Esophagus (tissue), 2 donors: ENCODE measurements at regions not wholly inside any gene's neighbourhood (a gene's known extent, or its start where the extent isn't known, plus 50 kb on each side); places are given as distances from the start of the nearest gene placed in this dataset.

Experiments used
- H3K27ac ChIP-seq, 2 donors: one replicate each; pipeline ENCODE4 v1.5.1; 2013; ENCODE audit warnings: low read depth in 2 of 2, mild to moderate bottlenecking in 2 of 2, inconsistent platforms in 1 of 2, low read length in 1 of 2, moderate library complexity in 1 of 2
- H3K27me3 ChIP-seq, 2 donors: one replicate each; pipeline ENCODE4 v1.6.1; 2013; ENCODE audit warnings: low read length in 2 of 2, control low read depth in 1 of 2, mild to moderate bottlenecking in 1 of 2; ENCODE audit not compliant: insufficient read depth in 2 of 2, control insufficient read depth in 1 of 2
- H3K36me3 ChIP-seq, 2 donors: one replicate each; pipeline ENCODE4 v1.6.1; 2013; ENCODE audit warnings: low read length in 1 of 2; ENCODE audit not compliant: control insufficient read depth in 2 of 2, insufficient read depth in 2 of 2
- H3K4me1 ChIP-seq, 2 donors: one replicate each; pipeline ENCODE4 v1.6.1; 2013; ENCODE audit warnings: low read length in 1 of 2; ENCODE audit not compliant: control insufficient read depth in 2 of 2, insufficient read depth in 2 of 2
- H3K4me3 ChIP-seq, 2 donors: one replicate each; pipeline ENCODE4 v1.5.1; 2013; ENCODE audit warnings: low read length in 2 of 2, mild to moderate bottlenecking in 2 of 2, low read depth in 1 of 2, moderate library complexity in 1 of 2
- H3K9me3 ChIP-seq, 2 donors: one replicate each; pipeline ENCODE4 v1.6.1; 2013; ENCODE audit warnings: mild to moderate bottlenecking in 2 of 2, low read depth in 1 of 2, low read length in 1 of 2, moderate library complexity in 1 of 2; ENCODE audit not compliant: control insufficient read depth in 2 of 2, insufficient read depth in 1 of 2
- WGBS, 2 donors: extraction: QIAGEN DNeasy Blood & Tissue Kit; methylation state at CpG; one replicate each; pipeline ENCODE4 v1.1.7; 2013; 5-methylcytosine and 5-hydroxymethylcytosine counted together
- donor health status: healthy with polysubstance abuse.
- donor health status: Bipolar disorder and iron deficiency.

DNA sequence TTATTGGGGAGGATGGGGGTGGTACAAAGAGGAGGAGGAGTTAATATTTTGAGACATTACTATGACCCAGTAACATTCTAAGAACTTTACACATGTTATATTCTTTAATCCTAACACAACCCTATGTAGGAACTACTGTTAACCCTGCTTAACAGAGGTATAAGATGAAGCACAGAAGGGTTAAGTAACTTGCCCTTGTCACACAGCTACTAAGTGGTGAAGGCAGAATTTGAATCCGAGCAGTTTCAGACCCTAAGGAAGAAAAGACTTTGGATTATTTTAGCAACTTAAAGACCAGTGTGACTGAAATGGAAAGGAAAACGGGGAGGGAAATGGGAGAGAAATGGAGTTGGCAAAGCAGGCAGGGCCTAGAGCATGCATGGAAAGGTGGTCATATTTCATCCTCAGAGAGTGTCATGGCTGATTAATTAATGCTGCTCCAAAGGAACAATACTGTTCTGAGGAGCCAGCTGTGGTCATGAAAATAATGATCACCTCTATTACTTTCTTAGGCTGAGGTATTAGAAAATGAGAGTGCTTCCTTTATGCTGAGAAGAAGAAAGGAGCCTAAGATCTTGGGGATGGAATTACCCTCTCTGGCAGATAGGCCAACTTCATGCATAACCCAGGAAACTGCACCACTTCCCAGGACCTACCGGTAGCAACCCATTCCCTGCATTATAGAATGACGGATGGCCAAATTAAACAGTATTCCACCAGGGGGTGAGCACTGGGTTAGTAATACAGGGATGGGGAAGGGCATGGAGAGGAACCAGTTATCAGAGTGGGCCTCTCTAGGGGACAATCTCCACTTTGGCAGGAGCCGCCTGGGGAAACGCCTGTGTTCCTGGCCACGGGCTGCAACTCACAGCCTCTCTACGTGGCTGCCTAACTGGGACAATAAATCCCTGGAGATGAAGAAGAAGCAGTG lies 50.1 kb upstream of the TNFAIP3 start:
- H3K27ac ChIP-seq: no peak overlapping the region
- 83 to 84% methylated on average over 8 of the region's 8 CpGs for WGBS, 2 donors
- H3K4me1 ChIP-seq: no peaks in the 10 kb centered on the region

More for the DNA sequence above, 50.1 kb upstream of the TNFAIP3 start:
- H3K27me3 ChIP-seq: no peaks in the 10 kb centered on the region
- H3K4me3 ChIP-seq: no peak overlapping the region
- no peaks in the 10 kb centered on the region for H3K9me3 ChIP-seq
- no peaks in the 10 kb centered on the region for H3K36me3 ChIP-seq
